ENCODE measurements at regions not wholly inside any gene's neighbourhood (a gene's known extent, or its start where the extent isn't known, plus 50 kb on each side); places are given as distances from the start of the nearest gene placed in this dataset.

- no peak for DNase-seq
These were observed 587.7 kb downstream of the PTPRU start for GRCh38 chr1:29824025-29824424.

DNA sequence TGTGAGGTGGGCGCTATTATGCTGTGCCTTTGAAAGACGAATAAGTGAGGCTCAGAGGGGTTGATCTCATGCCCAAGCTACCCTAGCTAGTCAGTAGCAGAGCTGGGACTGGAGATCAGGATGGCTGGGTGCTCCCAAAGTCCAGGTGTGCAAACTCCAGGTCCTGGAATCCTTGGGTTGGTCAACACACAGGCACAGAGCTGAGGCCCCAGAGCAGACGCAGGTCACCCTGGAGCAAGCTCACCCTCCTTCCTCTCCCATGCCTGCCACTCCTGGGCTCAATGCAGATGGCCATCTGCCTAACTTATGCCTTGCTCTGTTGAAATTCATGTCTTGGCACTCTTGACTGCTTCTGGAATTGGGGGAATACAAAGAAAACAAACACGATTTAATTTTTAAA, 587.2 kb downstream of the PTPRU start:
- DNase-seq: no peak

GRCh38 chr1:29821605-29822004, 585.3 kb downstream of the PTPRU start:
- DNase-seq: no peak

- DNase-seq: no peak
These were observed 584.1 kb downstream of the PTPRU start for GRCh38 chr1:29820401-29820800.

DNA sequence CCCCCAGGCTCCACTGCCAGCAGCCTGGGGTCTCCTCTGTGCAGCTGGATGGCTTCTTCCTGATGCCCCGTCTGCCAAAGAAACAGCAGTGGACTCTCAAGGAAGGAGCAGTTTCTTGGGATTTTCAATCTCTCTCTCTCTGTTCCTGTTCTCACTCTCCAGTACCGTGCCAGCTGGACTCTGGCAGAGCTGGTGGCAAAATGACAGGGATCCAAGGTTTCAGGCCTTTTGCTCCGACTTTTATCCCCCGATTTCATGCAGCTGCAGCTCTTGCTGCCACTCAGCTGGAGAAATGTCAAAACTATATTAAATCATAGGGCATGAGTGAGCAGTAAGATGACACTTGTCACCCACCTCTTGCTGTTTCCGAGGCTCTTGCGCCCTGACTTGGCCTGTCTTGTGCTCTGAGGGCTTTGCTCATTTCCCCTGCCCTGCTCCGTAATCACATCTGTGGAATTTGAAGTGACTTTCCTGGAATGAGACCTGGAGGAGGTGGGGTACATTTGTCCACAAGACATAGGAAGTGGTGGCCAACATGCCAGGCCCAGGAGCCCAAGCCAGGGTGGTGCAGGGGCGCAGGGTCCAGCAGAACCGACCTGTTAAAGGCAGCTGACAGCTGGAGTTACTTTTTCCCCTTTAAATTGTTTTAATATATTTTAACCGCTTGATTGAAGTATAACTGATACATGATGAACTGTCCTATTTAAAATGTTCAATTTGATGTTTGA, 576.2 kb downstream of the PTPRU start:
- no peak for DNase-seq

DNA sequence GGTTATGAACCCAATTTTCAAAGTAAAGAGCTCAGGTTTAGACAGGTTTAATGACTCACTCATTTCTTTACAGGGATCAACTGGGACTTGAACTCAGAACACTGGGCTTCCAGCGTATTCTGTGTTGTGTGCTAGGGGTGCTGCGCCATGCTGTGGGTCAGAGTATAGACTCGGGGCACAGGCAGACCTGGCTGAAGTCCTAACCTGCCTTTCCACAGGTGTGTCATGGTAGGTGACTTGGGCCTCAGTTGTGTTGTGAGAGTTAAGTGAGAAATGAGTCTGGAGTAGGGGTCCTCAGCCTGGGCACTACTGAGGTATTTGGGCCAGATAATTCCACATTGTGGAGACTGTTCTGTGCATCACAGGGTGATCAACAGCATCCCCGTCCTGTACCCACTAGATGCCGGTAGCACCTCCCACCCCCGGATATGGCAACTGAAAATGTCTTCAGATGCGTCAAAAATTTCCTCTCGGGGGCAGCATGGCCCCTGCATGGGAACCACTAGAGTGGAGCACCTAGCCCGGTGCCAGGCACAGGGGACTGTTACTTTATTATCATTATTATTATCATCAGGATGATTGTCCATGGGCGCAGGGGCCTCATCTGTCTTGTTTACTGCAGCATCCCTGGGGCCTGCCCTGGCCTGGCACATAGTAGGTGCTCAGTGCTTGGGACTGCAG, 575.5 kb downstream of the PTPRU start:
- no peak for DNase-seq

DNA sequence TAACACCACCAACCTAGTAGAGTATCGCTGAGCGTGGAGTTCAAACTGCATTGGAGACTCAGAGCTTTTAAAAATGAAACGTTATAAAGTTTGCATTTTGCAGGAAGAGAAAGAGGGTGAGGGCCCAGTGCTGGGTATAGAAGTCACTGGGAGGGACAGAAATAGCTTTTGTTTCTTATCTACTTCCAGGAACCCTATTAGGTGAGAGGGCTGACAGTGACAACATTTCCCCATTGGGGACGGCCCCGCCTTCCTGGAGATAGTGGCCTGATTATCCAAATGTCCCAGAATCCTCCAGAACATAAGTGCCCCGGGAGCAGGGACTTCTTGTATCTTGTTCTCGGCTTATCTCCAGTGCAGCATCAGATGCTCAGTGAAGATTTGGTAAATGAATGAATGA, 574.9 kb downstream of the PTPRU start:
- DNase-seq: no peak

GRCh38 chr1:29810121-29811120, 574.1 kb downstream of the PTPRU start:
- no peak for DNase-seq

DNA sequence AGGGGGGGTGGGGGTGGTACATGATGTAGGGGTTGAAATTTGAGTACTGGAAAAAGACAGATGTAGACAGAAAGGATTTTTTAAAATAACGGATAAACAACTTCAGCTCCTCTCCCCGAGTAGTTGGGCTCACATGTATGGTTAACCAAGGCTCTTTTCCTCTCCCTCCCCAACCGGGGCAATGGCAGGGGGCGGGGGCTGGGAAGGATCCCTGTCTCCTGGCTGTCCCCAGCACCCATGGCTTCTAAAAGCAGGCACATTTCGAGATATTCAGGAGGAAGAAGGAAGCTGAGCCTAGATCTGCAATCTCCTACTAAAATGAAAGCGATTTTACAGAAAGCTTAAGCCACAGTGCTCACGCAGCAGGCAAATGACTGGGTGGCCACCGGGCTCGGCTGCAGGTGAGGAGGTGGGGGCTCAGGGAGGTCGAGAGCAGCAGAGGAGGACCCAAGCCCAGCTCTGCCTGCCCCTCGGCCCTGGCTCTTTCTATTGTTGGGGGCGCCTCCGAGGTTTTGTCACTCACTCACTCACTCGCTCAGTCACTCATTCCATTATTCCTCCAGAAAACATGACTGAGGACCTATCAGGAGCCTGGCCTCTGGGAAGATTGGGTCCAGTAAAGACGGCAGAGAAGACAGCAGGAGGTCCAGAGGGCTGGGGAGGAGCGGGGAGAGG, 573.3 kb downstream of the PTPRU start:
- DNase-seq: no peak

GRCh38 chr1:29808141-29808995, 572.0 kb downstream of the PTPRU start:
- no peak for DNase-seq

- no peak for DNase-seq
These were observed 571.4 kb downstream of the PTPRU start for GRCh38 chr1:29807689-29808088.

GRCh38 chr1:29806646-29807319, 570.5 kb downstream of the PTPRU start:
- no peak for DNase-seq

DNA sequence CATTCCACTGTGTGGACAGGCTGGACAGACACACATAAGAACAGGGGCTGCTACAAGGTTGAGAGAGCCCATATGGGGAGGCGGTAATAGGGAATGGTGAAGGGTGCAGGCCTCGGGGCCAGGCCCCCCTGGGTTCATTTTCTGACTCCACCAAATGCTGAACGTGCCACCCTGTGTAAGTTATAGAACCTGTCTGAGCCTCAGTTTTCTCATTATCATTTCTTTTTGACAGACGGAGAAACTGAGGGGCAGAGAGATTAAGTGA, 569.5 kb downstream of the PTPRU start:
- no peak for DNase-seq

DNA sequence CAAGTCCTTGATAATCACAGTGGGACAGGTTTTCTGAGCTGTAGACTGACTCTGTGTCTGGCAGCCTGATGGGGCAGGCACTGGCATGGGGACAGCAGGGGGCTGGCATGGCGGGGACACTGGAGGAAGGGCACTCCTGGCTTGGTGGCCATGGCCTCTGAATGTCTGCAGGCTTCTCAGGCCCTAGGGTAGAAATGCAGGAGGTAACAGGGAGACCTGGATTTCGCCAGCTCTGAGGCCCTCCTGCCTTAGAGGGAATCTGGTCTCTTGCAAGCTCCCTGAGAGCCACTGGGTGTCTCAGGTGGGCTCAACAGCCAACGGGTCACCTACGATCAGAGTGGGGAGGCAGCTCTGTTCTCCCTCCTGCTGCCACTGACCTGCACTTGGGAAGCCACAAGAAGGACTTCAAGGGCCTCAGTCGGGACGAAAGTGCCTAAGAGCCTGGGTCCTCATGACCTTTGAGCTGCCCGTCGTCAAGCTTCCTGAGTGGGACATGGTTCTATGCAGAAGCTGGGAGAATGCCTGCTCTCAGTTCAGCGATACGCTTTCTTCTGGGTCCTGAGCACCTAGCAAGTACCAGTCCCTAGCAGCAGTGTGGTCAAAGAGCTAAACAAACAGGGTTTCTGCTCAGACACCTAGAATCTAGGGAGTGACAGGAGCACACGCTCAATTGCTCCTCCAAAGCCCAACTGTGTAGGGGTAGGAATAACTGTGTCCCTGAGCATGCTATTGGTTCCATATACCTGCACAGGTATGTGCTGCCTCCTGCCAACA, 569.0 kb downstream of the PTPRU start:
- no peak for DNase-seq

DNA sequence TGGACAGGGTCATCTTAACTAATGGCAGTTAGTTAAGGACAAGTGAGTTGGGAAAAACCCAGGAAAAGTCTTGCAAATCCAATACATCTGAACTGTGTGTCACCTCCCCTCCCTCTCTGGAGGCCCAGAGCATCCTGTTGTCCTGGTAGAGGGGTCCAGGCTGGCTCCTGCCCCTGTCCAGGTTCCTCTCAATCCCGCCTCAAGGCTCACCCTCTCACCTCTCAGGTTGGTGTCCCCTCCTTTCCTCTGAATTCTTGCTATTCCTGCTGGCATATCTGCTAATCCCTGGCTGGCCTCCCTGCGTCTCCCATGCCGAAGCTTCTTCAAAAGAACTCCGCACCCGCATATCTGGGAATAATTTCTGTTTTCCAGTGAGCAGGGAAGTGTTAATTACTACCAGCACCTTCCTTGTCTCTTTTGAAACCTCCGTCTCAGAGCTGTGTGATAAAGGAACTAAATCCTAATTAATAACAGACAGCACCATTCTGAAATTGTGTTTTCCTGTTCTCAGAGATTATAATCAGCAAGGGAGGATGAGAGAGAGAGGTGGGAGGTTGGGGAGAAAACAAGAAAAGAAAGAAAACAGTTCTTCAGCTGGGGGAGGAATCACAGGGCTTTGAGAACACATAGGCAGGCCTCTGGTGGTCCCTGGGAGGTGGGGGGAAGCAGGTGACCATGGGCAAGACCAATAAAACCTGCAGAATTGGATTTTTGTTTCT, 568.0 kb downstream of the PTPRU start:
- DNase-seq: no peak

- DNase-seq: no peak
These were observed 567.2 kb downstream of the PTPRU start for GRCh38 chr1:29803486-29803885.

GRCh38 chr1:29802181-29803068, 566.1 kb downstream of the PTPRU start:
- peak; percentile 72 for DNase-seq

- no peak for DNase-seq
These were observed 565.2 kb downstream of the PTPRU start for GRCh38 chr1:29801561-29801973.

GRCh38 chr1:29801003-29801402, 564.7 kb downstream of the PTPRU start:
- DNase-seq: no peak

Data from COR-L47 (cell line).